IMR-90 (cell line): ENCODE measurements at regions not wholly inside any gene's neighbourhood (a gene's known extent, or its start where the extent isn't known, plus 50 kb on each side); places are given as distances from the start of the nearest gene placed in this dataset.

ENCODE experiments used
- ATAC-seq: fragments of 200-7000 bp; cut with Tn5 transposase; 2 replicates; pipeline ENCODE4 v1.9.1; 2020; ENCODE audit warnings: low read depth, mild to moderate bottlenecking, moderate library complexity
- BruUV-seq: library from RNA; stranded (reverse); fragments of 400-500 nt; replicated peaks from 2 replicates; lab custom pipeline; 2021; lab: Mats Ljungman, UMichigan
- CTCF ChIA-PET: fragments of 300-600 bp; formaldehyde crosslinking; extraction: SDS; loops from one replicate; lab custom pipeline; 2021; ENCODE audit warnings: antibody characterized with exemption; lab: Yijun Ruan, JAX
- POLR2A ChIA-PET: fragments of 300-600 bp; sonication (Branson Sonifier 250); formaldehyde crosslinking; loops from one replicate; lab custom pipeline; 2022; ENCODE audit warnings: antibody characterized with exemption; ENCODE audit not compliant: unreplicated experiment; lab: Charles Lee
- DNase-seq: peaks from one replicate; pipeline ENCODE4 v3.0.0; 2013
- H2AFZ ChIP-seq: replicated peaks from 2 replicates; pipeline ENCODE3; 2013; ENCODE audit warnings: low read length, mild to moderate bottlenecking; ENCODE audit not compliant: poor library complexity
- H2AK5ac ChIP-seq: 2 replicates; pipeline ENCODE4 v1.6.1; 2013; ENCODE audit warnings: low read depth, low read length, inconsistent platforms
- H2AK9ac ChIP-seq: replicated peaks from 2 replicates; pipeline ENCODE3; 2013; ENCODE audit warnings: mild to moderate bottlenecking, low read depth, low read length, moderate library complexity; ENCODE audit not compliant: poor library complexity
- H2BK120ac ChIP-seq: 2 replicates; pipeline ENCODE4 v1.6.1; 2013; ENCODE audit warnings: low read depth, low read length, inconsistent platforms
- H2BK15ac ChIP-seq: 3 replicates; pipeline ENCODE4 v1.6.1; 2013; ENCODE audit warnings: low read depth, low read length, inconsistent platforms
- H2BK20ac ChIP-seq: 2 replicates; pipeline ENCODE4 v1.6.1; 2013; ENCODE audit warnings: low read depth, mild to moderate bottlenecking, inconsistent platforms, low read length, moderate library complexity
- H2BK5ac ChIP-seq: 2 replicates; pipeline ENCODE4 v1.6.1; 2013; ENCODE audit warnings: mild to moderate bottlenecking, low read depth, low read length, inconsistent platforms; ENCODE audit not compliant: poor library complexity, severe bottlenecking
- H3K14ac ChIP-seq: replicated peaks from 2 replicates; pipeline ENCODE4 v1.6.1; 2013; ENCODE audit warnings: low read depth, low read length, inconsistent platforms
- H3K18ac ChIP-seq: 2 replicates; pipeline ENCODE4 v1.6.1; 2013; ENCODE audit warnings: low read depth, low read length, control low read depth
- H3K23ac ChIP-seq: 2 replicates; pipeline ENCODE4 v1.6.1; 2013; ENCODE audit warnings: low read depth, low read length, inconsistent platforms
- H3K27ac ChIP-seq: 2 replicates; pipeline ENCODE4 v1.5.1; 2013; ENCODE audit warnings: mild to moderate bottlenecking, control low read depth, low read length; ENCODE audit not compliant: insufficient read depth
- H3K27me3 ChIP-seq: 2 replicates; pipeline ENCODE4 v1.6.1; 2013; ENCODE audit warnings: low read length; ENCODE audit not compliant: control insufficient read depth, insufficient read depth
- H3K36me3 ChIP-seq: 2 replicates; pipeline ENCODE4 v1.6.1; 2013; ENCODE audit warnings: low read length, mixed read lengths; ENCODE audit not compliant: control insufficient read depth, insufficient read depth
- H3K4ac ChIP-seq: 2 replicates; pipeline ENCODE4 v1.6.1; 2013; ENCODE audit warnings: low read depth, low read length, inconsistent platforms
- H3K4me1 ChIP-seq: 2 replicates; pipeline ENCODE4 v1.6.1; 2013; ENCODE audit warnings: low read length, mixed read lengths; ENCODE audit not compliant: control insufficient read depth, insufficient read depth
- H3K4me2 ChIP-seq: 2 replicates; pipeline ENCODE4 v1.6.1; 2013; ENCODE audit warnings: low read depth, mild to moderate bottlenecking, control low read depth, low read length, moderate library complexity
- H3K4me3 ChIP-seq: 2 replicates; pipeline ENCODE4 v1.5.1; 2013; ENCODE audit warnings: low read depth, mild to moderate bottlenecking, control low read depth, low read length, moderate library complexity; ENCODE audit not compliant: insufficient read depth
- H3K56ac ChIP-seq: 2 replicates; pipeline ENCODE4 v1.6.1; 2013; ENCODE audit warnings: low read length, inconsistent platforms; ENCODE audit not compliant: insufficient read depth; ENCODE audit errors: extremely low read depth
- H3K79me1 ChIP-seq, 2 experiments: 2 replicates each; pipeline ENCODE4 v1.6.1; 2013; ENCODE audit warnings: low read length in 2 of 2, inconsistent platforms in 1 of 2, low read depth in 1 of 2
- H3K9ac ChIP-seq: 2 replicates; pipeline ENCODE4 v1.6.1; 2013; ENCODE audit warnings: low read depth, low read length, control low read depth
- H3K9me1 ChIP-seq: 2 replicates; pipeline ENCODE4 v1.6.1; 2013; ENCODE audit warnings: low read length, inconsistent platforms; ENCODE audit not compliant: insufficient read depth
- H3K9me3 ChIP-seq: 2 replicates; pipeline ENCODE4 v1.6.1; 2013; ENCODE audit warnings: low read length; ENCODE audit not compliant: control insufficient read depth, insufficient read depth
- H4K20me1 ChIP-seq: 2 replicates; pipeline ENCODE4 v1.6.1; 2013; ENCODE audit warnings: low read length, inconsistent platforms; ENCODE audit not compliant: insufficient read depth
- H4K5ac ChIP-seq: 2 replicates; pipeline ENCODE4 v1.6.1; 2013; ENCODE audit warnings: mild to moderate bottlenecking, low read depth, low read length, control low read depth
- H4K8ac ChIP-seq, 2 experiments: 2 replicates each; pipeline ENCODE4 v1.6.1; 2013; ENCODE audit warnings: low read depth in 2 of 2, low read length in 2 of 2, control low read depth in 1 of 2, inconsistent platforms in 1 of 2
- H4K91ac ChIP-seq: 2 replicates; pipeline ENCODE4 v1.6.1; 2013; ENCODE audit warnings: low read depth, low read length, inconsistent platforms; ENCODE audit not compliant: insufficient read depth
- BHLHE40 ChIP-seq: fragments of 150-350 bp; IDR thresholded peaks from 2 replicates; pipeline ENCODE4 v1.6.1; 2016; ENCODE audit warnings: mild to moderate bottlenecking, low read depth, low read length
- CEBPB ChIP-seq: IDR thresholded peaks from 2 replicates; pipeline ENCODE4 v1.6.1; 2012; ENCODE audit warnings: low read depth, low read length, improper control_type of control experiment
- CHD1 ChIP-seq: IDR thresholded peaks from 2 replicates; pipeline ENCODE4 v1.6.1; 2012; ENCODE audit warnings: low read depth, low read length, improper control_type of control experiment
- CTCF ChIP-seq: conservative IDR thresholded peaks from 2 replicates; pipeline ENCODE4 v1.5.1; 2012; ENCODE audit warnings: mild to moderate bottlenecking, low read depth, low read length, improper control_type of control experiment
- ELK1 ChIP-seq: fragments of 150-350 bp; IDR thresholded peaks from 2 replicates; pipeline ENCODE4 v1.6.1; 2016; ENCODE audit warnings: low read depth, mild to moderate bottlenecking, low read length, moderate library complexity, borderline replicate concordance
- FOS ChIP-seq: fragments of 150-350 bp; IDR thresholded peaks from 2 replicates; pipeline ENCODE4 v1.6.1; 2016; ENCODE audit warnings: low read depth, low read length
- MAFK ChIP-seq: IDR thresholded peaks from 2 replicates; pipeline ENCODE4 v1.6.1; 2012; ENCODE audit warnings: low read depth, low read length, improper control_type of control experiment
- MAZ ChIP-seq: IDR thresholded peaks from 2 replicates; pipeline ENCODE4 v1.6.1; 2012; ENCODE audit warnings: low read depth, mild to moderate bottlenecking, low read length, improper control_type of control experiment, moderate library complexity, borderline replicate concordance
- MXI1 ChIP-seq: IDR thresholded peaks from 2 replicates; pipeline ENCODE4 v1.6.1; 2012; ENCODE audit warnings: low read depth, mild to moderate bottlenecking, low read length, moderate library complexity, borderline replicate concordance
- NFE2L2 ChIP-seq: fragments of 150-350 bp; IDR thresholded peaks from 2 replicates; pipeline ENCODE4 v1.6.1; 2016; ENCODE audit warnings: low read depth, mild to moderate bottlenecking, low read length
- POLR2A ChIP-seq: IDR thresholded peaks from 2 replicates; pipeline ENCODE4 v1.6.1; 2012; ENCODE audit warnings: mild to moderate bottlenecking, low read depth, low read length
- RAD21 ChIP-seq: IDR thresholded peaks from 2 replicates; pipeline ENCODE4 v1.6.1; 2012; ENCODE audit warnings: low read length, improper control_type of control experiment
- RCOR1 ChIP-seq: IDR thresholded peaks from 2 replicates; pipeline ENCODE4 v1.6.1; 2012; ENCODE audit warnings: mild to moderate bottlenecking, low read length, improper control_type of control experiment; ENCODE audit not compliant: insufficient replicate concordance
- RFX5 ChIP-seq: IDR thresholded peaks from 2 replicates; pipeline ENCODE4 v1.8.0; 2012; ENCODE audit warnings: low read depth, mild to moderate bottlenecking, low read length, moderate library complexity
- SMC3 ChIP-seq: fragments of 150-350 bp; IDR thresholded peaks from 2 replicates; pipeline ENCODE4 v1.6.1; 2016; ENCODE audit warnings: low read depth, mild to moderate bottlenecking, antibody characterized with exemption, low read length, moderate library complexity
- USF2 ChIP-seq: fragments of 150-350 bp; IDR thresholded peaks from 2 replicates; pipeline ENCODE4 v1.6.1; 2017; ENCODE audit warnings: mild to moderate bottlenecking, antibody characterized with exemption, low read length, low read depth
- WGBS, 2 experiments: methylation state at CpG; one replicate each; pipeline versions ENCODE4 v1.1.5 to v1.1.7; 2013; ENCODE audit warnings: missing lambda C conversion rate in 2 of 2; ENCODE audit not compliant: insufficient read length in 1 of 2; ENCODE audit errors: extremely low coverage in 2 of 2; 5-methylcytosine and 5-hydroxymethylcytosine counted together
- dilution Hi-C: fragments of 300-500 bp; cut with HindIII; formaldehyde crosslinking; loops from one replicate; pipeline ENCODE4 v1.14.3; 2018; ENCODE audit warnings: low sequenced_read_pairs; ENCODE audit not compliant: unreplicated experiment
- in situ Hi-C: fragments of 300-500 bp; cut with MboI; formaldehyde crosslinking; loops from 3 replicates; pipeline ENCODE4 v1.14.3; 2019; ENCODE audit warnings: low sequenced_read_pairs, inconsistent platforms, mixed read lengths
- intact Hi-C: fragments of 100-400 bp; cut with micrococcal nuclease; formaldehyde crosslinking; loops from 2 replicates; pipeline ENCODE4 v1.10.0; 2022

- H3K14ac ChIP-seq, result no peak overlapping the region
- H3K36me3 ChIP-seq, result no peaks in the 10 kb centered on the region
- H3K4me1 ChIP-seq, result no peaks in the 10 kb centered on the region
- ChIA-PET POLR2A (no interaction called here), CTCF (no interaction called here)
- DNase-seq (no peak), ATAC-seq (no peak)
- H3K27me3 ChIP-seq, result no peaks in the 10 kb centered on the region
- H3K18ac ChIP-seq, result no peak overlapping the region
- no peak overlapping the region for H2BK5ac ChIP-seq
- H3K23ac ChIP-seq, result no peak overlapping the region
- H4K8ac ChIP-seq, result no peak overlapping the region
- dilution Hi-C loops, result no loop called here
- H3K27ac ChIP-seq, result no peak overlapping the region
- TF ChIP-seq BHLHE40 (no peak), MXI1 (no peak), POLR2A (no peak), FOS (no peak), RCOR1 (no peak), USF2 (no peak), MAZ (no peak), MAFK (no peak), CHD1 (no peak), SMC3 (no peak), CTCF (no peak), CEBPB (no peak), RFX5 (no peak), ELK1 (no peak), NFE2L2 (no peak), RAD21 (no peak)
- no peak overlapping the region for H3K4ac ChIP-seq
- no CpG with 5 or more reads among the region's 4 CpGs for WGBS, 2 experiments
- no peak overlapping the region for H2AFZ ChIP-seq
- H4K5ac ChIP-seq, result no peak overlapping the region
- no peaks in the 10 kb centered on the region for H3K9me1 ChIP-seq
- BruUV-seq, result no TSS peak
- no peak overlapping the region for H3K9ac ChIP-seq
- H2BK120ac ChIP-seq, result no peak overlapping the region
- no peak overlapping the region for H3K4me3 ChIP-seq
- no peak overlapping the region for H2AK9ac ChIP-seq
- H2BK20ac ChIP-seq, result no peak overlapping the region
- no peak overlapping the region for H4K91ac ChIP-seq
- no peaks in the 10 kb centered on the region for H3K9me3 ChIP-seq
- H2BK15ac ChIP-seq, result no peak overlapping the region
- H3K4me2 ChIP-seq, result no peak overlapping the region
- H3K79me1 ChIP-seq, result no peaks in the 10 kb centered on the region
- H2AK5ac ChIP-seq, result no peak overlapping the region
- no peak overlapping the region for H3K56ac ChIP-seq
- in situ Hi-C loops, result no loop called here
- intact Hi-C loops, result no loop called here
- no peaks in the 10 kb centered on the region for H4K20me1 ChIP-seq
Measured at GRCh38 chr5:20655211-20655610, 667.2 kb upstream of the CDH18 start.
